HG03108 (cell line): ENCODE measurements at regions not wholly inside any gene's neighbourhood (a gene's known extent, or its start where the extent isn't known, plus 50 kb on each side); places are given as distances from the start of the nearest gene placed in this dataset.

Experiments used
- ATAC-seq: cut with Tn5 transposase; IDR thresholded peaks from one replicate; pipeline ENCODE4 v1.9.1; 2021; ENCODE audit warnings: moderate library complexity; ENCODE audit not compliant: unreplicated experiment

DNA sequence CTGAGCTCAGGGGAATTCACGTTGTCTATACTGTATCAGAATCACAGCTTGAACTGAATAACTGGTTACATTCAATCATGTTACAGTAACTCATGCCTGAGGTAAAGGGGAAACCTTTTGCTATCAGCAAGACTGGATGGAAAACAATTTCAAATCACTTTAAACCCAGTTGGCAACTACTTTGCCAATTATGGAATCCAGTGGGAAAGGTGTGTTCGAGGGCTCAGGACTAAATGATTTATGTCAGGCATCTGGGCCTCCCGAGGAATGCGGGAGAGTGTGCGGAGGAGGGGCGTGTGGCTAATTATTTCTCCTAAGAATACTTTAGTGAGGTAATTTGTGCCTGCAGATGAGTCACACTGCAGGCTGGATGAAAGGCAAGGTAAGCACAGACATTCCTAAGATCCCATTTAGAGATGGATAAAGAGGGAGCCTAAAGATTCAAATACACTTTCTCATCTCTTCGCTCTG, 100.1 kb downstream of the HRH4 start:
- no peak for ATAC-seq

DNA sequence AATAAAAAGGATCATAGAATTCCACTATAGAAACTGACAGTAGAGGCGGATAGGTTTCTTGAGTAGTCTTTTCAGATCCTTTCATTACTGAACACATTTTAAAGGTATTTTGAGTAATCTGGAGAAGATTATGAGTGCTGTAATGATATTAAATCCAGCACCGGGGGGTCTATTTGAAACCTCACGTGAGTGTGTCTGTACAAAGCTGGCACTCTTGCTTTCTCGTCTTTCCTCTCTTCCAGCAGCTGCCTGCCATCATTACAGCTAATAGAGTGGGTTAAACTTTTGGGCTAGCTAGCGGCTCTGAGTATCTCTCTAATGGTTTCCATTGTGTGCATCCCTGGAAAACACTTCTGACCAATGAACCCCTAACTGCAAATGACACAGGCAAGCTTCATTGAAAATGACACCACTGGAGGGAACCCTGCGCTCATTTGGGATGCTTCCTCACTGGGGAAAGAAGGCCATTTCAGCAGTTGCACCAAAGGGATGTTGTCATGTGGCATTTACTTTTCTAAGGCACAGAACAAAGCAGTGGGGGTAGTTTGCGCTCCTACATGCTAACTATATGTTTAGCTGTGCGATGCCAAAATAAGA, 101.0 kb downstream of the HRH4 start:
- ATAC-seq: no peak

DNA sequence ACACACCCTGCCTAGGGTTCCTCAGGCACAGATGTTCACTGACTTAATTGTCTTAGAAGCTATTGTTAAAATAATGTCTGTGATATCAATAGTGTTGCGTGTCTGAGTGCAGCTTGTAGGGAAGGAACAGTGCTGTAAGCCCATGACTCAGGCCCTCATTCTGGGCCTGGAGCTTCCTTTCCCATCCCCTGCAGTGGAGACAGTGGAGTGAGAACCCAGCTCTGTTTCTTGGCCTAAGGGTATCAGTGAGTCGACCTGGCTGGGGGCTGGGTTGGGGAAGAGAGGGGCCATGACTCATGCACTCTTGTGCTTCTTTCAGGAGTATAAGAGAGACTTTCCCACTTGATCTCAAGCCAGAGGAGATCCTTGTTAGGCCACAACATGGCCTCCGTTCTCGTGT, 106.8 kb downstream of the HRH4 start:
- ATAC-seq: no peak

DNA sequence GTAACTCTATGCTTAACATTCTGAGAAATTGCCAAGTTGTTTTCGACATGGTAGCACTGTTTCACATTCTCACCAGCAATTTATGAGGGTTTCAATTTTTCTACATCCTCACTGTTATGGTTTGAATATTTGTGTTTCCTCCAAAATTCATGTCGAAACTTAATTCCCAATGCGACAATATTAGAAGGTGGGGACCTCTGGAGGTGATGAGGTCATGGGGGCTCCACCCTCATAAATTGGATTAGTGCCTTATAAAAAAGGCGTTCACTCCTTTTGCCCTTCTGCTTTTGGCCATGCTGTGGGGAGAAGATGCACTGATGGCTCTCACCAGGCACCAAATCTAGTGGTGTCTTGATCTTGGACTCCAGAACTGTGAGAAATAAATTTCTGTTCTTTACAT, 110.3 kb downstream of the HRH4 start:
- no peak for ATAC-seq

DNA sequence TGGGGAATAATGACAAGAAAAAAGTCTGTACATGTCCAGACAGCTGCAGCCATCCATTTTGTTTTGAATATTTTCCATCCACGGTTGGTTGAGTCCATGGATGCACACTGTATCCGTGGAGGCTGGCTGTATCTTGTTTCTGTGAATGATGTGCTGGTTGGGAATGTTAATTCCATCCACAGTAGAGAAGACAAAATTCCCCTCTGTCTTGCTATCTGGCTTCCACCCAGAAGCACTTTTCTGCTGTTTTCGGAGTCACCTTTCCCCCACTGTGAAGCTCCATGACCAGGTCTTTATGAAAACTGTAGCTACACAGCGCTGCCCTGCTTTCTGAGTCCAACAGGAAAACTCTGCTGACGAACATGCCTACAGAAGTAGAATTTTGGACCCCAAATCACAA, 122.3 kb downstream of the HRH4 start:
- no peak for ATAC-seq

DNA sequence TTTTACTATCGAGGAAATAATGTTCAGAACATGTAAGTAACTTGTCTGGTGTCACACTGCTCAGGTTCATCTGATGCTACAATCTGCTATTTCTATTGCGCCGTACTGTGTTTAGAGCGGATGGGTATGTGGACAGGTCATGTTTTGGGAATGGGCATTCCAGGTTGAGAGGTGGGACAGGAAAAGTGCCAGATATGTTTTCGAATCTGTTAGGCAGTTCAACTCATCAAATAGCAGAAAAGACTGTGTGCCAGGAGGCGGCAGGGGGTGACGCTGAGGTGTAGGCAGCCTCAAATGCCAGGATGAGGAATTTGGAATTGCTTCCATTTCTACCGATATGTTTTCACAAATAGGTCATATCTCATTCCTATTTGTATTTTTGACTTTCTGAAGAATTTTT, 123.8 kb downstream of the HRH4 start:
- ATAC-seq: no peak

DNA sequence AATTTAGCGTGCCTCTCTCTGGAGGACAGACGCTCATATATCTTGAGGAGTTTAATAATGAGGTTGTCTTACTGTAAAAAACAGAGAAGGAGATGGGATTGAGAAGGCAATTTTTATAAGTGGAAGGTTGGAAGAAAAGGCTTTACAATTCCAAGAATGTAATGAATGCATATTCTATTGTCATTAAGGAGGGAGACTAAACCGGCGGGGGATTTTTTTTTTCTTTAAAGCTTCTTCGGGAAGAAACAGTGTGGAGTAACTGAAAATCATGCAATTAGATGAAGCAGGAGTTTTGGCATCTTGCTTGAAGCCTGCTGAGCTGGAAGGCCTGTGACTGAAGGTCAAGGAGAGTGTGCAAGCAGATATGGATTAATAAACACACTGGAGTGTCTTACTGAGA, 124.4 kb downstream of the HRH4 start:
- no peak for ATAC-seq

DNA sequence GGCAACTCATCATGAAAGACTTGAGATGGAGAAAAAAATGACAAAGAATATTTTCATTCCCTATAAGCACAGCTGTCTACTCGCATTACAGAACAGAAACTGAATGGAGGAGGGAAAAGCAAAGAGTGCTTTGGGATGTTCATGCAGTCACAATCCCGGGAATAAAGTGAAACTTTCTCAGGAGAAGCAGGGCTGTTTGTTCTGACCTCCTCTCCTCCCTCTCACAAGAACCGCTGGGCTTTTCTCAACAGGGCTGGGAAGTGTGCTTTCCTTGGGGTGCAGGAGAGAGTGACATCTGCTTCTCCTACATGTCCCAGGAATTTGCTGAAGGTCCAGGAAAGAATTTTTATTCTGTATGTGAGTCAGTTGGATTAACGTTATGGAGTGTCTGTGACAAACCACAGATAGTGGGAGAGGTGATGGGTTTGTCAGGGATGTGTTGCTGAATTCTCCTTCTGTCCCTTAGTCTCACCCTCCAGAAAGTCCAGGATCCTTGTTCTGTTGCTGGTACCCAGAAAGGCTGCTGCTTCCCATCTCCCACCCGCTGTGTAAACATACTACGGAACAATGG, 125.6 kb downstream of the HRH4 start:
- no peak for ATAC-seq

DNA sequence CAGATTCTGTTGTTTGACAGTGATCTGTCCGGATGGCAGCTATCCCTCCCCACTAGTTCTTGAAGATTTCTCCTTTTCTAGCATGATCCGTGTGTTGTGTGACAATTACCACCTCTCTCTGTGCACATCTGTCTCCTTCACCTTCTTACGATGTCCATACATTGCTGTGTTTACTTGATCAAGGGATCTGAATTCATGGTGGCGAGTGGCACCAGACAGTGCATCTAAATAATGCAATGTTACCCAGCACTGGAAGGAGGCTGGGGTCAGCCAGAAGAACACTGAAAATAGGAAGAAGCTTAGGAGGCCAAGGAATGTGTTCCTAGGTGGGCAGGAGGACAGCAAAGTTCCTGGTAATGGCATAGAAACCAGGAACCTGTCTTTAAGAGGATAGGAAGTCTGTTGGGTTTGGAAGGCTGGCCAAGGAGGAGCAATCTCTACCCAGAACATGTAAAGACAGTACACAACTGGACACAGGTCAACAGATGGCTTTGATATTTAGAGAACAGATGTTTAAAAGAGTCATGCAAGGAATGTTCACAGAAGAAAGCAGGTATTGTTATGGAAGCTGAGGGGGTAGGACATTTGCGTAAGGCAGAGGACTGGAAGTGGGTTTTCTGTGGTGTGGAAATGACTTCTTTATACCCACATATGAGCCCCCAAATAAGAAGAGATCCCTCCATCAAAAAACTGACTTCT, 126.4 kb downstream of the HRH4 start:
- no peak for ATAC-seq

DNA sequence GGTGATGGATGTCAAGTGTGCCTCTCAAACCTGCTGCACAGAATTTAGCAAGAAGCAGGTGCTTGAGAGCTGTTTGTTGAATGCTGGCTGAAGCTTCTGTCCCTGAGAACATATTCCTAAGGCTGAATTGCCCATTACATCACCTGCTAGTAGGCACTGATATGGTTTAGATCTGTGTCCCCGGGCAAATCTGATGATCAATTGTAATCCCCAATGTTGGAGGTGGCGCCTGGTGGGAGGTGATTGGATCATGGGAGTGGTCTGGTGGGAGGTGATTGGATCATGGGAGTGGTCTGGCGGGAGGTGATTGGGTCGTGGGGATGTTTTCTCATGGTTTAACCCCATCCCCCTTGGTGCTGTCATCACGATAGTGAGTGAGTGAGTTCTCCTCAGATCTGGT, 128.0 kb downstream of the HRH4 start:
- ATAC-seq: no peak

DNA sequence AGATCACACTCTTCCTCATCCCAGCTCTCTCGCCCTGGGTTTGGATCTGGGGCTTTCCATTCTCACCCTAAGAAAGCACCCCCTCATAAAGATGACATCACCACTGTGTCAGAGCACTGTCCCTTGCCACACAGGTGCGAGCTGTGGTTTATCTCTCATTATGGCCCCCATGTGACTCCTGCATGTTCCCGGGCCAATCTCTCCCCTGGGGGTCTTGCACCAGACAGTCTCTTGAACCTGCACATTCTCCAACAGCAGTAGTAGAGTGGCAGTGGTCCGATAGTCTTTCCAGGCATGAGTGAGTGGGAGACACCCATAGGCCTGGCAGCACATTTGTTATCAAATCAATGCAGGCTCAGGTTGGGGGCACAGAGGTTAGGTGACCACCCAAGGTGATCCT, 130.5 kb downstream of the HRH4 start:
- ATAC-seq: no peak

DNA sequence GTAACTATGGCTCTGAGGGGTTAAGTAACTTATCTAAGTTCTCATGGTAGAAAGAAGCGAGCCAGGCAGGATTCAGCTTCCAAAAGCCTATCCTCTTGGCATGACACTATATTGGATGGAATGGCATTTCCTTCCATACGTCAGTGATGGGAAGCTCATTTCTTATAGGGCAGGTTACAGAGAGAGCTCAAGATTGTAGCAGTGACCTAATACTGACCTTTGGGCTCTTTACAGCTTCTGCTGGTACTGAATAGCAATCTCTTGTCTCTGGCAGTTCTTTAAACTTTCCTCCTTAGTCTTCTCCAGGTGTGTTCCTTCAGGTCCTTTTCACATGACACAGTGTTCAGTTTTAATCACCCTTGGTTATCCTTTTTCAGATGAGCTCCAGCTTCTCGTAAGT, 133.0 kb downstream of the HRH4 start:
- no peak for ATAC-seq

DNA sequence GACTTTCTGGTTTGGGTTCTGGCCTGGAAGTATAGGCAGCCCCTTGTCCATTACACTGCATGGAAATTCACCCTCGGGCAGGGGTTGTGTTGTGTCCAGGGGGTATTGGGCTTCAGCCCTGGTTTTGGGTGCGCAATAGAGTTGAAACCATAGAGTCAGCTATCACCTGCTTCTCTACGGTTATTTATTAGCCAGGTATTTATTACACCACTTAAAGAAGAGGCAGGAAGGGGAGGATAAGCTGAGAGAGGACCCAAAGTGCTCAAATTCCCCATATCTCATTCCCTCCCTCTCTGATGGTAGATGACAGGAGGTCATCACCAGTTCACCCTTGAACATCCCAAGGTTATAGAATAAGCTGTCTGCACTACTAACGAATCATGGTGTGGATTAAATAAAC, 133.4 kb downstream of the HRH4 start:
- no peak for ATAC-seq

DNA sequence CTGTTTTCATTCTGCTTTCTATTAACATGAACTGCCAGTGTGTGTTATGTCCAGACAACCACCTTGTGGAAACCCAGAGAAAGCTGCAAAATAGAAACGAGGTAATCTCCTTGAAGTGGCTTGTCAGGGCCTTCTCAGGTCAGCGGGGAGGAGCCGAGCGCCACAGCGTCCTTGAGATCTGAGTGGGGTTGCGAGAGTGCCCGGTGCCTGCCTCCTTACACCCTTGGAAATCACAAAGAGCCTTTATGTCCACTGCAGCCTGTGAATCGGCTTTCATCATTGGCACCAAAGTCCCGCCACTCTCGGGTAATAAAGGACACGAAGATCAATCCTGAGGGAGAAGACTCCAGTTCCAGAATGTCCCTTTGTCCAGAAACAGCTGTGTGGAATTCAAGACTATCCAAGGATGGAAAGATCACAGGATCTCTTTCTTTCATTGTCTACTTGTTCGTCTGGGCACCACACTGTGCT, 135.2 kb downstream of the HRH4 start:
- ATAC-seq: no peak

DNA sequence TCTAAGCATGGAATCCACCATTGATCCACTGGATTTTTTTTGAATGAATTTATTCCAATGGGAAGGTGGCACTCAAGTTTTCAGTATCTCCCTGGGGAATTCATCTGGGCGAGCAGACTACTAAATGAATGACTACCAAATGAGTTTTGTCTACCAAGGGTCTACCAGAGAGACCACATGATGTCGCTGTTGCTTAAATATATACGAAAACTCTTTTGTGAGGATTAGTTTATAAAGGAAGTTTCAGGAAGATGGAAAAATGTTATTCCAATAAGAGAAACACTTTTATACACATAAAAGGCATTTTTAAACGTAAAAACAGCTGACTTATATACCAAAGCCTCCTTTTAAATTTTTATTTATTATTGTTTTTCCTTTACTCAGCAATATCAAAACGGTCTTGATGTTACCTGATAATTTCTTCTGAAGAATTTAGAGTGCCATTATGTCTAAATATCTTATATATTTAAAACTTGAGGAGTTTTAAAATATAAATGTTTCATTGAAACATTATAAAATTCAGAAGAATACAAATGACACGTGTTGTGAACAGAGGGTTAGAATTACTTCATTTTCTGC, 139.7 kb downstream of the HRH4 start:
- no peak for ATAC-seq

DNA sequence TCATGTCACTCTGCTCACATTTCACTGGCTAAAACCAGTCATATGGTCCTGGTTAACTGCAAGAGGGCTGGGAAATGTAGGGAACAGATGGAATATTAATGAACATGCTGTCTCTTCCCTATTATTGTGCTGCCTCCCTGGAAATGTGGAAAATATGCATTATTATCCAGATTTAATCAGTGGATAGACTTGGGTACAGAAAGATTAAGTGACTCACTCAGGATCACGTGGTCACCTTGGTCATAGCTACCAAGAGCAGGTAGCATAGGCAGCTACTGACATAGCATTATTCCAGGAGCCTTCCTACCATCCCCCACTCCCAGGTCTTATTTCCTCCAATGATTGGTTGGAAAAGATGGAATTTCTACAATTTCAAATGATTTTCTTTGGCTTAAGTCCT, 141.1 kb downstream of the HRH4 start:
- no peak for ATAC-seq

DNA sequence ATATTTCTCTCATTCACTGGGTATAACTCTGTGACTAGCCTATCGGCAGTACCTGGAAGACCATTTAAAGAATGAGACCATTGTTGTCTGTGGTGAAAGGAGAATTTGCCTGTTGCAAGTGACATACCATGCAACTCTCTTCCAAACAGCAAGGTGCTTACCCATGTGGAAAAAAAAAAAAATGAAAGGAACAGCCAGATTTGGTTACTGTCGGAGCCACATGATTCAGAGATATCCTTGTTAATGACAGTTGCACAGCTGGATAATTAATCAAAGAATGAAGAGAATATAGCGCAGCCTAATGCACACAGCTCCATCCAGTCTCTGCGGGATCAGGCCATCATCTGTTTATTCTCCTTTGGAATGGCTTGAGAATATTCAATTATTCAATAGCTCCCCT, 141.8 kb downstream of the HRH4 start:
- no peak for ATAC-seq

DNA sequence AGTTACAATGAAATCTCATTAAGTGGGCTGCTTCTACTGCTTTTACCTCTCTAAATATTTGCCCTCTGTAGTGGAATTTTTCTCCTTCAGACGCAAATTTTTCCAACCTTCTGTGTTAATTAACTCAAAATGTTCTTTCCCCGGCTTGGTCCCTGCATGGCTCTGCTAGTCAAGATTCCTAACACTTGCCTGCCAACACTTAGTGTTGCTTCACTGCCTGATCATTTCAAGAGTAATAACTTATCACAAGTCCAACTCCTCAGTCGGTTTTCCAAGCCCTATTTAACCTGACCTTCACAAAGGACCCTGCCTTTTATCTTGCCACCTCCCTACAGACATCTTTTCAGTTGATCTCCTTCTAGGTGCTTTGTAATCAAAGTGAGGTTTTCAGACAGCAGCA, 142.7 kb downstream of the HRH4 start:
- ATAC-seq: no peak

DNA sequence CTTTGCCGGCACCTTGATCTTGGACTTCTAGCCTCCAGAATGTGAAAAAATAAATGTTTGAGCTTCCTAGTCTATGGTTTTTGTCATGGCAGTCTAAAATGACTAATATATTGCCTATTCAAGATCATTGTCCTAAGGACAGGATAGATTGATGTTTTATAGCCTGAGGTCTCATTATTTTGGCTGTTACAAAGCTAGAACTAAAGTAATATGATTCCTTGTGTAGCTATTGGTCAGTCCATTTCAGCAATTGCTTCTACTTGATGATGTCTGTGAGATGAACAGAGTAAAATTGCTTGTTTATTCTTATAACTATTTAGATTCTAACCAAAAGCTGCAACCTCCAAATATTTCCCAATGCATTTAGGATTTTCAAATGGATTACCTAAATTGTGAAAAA, 145.0 kb downstream of the HRH4 start:
- no peak for ATAC-seq

DNA sequence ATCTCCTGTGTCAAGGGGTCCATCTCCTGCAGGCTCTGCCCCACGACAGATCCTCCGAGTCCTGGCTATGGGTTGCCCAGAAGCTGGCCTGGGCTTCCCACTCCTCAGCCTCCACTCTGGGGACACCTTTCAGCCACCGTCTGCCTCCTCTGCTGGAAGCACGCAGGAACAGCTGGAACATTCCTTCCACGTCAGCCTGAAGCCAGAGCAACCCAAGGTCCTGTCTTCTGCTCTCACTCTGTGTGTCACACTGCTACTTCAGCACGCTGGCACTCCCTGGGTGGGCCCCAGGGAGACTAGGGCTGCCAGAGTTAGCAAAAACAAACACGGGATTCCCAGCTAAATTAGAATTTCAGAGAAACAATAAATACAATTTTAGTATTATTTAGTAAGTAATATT, 148.8 kb downstream of the HRH4 start:
- no peak for ATAC-seq

DNA sequence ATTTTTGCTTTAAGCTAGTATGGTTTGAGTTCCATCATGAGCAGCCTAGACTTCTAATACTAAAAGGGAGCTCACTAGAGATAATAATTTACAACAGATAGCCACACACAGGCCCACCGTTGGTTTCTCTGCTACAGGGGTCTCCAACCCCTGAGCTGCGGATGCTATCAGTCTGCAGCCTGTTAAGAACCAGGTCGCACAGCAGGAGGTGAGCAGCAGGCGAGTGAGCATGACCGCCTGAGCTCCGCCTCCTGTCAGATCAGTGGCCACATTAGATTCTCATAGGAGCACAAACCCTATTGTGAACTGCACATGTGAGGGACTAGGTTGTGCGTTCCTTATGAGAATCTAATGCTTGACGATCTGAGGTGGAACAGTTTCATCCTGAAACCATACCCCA, 150.6 kb downstream of the HRH4 start:
- no peak for ATAC-seq
